ENCODE measurements at regions not wholly inside any gene's neighbourhood (a gene's known extent, or its start where the extent isn't known, plus 50 kb on each side); places are given as distances from the start of the nearest gene placed in this dataset.
A peak's percentile ranks its signal among the peaks of the same experiment; 100 is the strongest.

DNA sequence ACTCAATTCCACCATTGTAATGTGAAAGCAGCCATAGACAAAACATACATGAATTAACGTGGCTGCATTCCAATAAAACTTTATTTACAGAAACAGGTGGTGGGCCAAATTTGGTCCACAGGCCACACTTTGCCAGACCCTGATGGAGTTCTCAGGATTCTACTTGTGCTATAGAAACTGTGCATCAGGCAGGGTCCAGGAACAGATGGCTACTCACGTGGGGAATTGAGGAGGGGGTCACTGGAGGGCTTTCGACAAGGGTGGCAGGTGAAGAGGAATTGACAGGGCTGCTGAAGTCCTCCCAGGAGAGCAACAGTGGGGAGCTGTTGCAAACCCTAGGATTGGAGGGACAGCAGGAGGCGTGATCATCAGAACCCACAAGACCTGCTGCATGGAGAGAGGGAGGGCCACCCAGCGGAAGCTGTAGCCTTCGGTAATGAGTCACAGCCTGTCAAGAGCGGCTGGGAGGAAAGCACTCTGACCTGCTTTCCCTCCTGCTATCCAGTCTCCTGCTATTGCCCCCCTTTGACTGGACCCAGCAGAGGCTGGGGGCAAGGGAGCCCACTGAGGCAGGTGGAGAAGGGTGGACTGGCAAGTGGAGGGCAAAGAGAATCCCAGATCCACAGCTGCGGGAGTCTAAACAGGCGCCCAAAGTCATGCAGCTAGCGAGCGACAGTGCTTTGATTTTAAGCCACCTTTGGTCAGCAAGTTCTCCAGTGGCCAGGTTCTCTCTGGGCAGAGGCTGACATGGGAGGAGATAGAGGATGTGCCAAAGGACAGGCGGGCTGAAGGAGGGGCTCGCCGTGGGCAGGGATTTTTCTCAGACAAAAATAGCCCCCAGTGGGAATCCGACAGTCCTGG is 138.3 kb upstream of the SMIM23 start:
- Histone ChIP-seq H3K4me3 (ENCODE audit: low read length) (no peak overlapping the region), H3K9ac (ENCODE audit: low read depth, low read length) (no peak overlapping the region), H3K4me2 (ENCODE audit: low read length) (peak overlapping the region; percentile 53), H3K27me3 (ENCODE audit: control insufficient read depth, insufficient read depth, low read length) (peaks cover 17% of the 10 kb centered on the region), H3K36me3 (ENCODE audit: insufficient read depth, low read length) (no peaks in the 10 kb centered on the region), H3K4me1 (ENCODE audit: control insufficient read depth, insufficient read depth, low read length) (peaks cover 5% of the 10 kb centered on the region), H3K9me3 (replicated peaks; ENCODE audit: low read length) (no peaks in the 10 kb centered on the region)

DNA sequence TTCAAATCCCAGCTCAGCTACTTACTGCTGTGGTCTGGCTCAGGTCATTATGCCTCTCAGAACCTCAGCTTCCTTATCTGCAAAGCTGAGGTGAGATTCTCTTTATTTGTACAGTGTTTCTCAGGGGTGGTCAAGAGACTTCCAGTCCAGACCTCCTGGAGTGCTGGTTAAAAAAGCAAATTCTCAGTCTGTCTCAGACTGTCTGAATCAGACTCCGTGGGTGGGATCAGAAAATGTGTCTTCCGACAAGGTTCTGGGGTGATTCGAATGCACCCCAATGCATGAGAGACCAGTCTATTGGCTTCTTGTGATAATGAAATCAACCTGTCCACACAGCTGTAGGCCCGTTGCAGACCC is 137.7 kb upstream of the SMIM23 start:
- Histone ChIP-seq H3K4me3 (ENCODE audit: low read length) (no peak overlapping the region), H3K9me3 (replicated peaks; ENCODE audit: low read length) (no peaks in the 10 kb centered on the region), H3K9ac (ENCODE audit: low read depth, low read length) (no peak overlapping the region), H3K4me1 (ENCODE audit: control insufficient read depth, insufficient read depth, low read length) (peaks cover 5% of the 10 kb centered on the region), H3K36me3 (ENCODE audit: insufficient read depth, low read length) (no peaks in the 10 kb centered on the region), H3K27me3 (ENCODE audit: control insufficient read depth, insufficient read depth, low read length) (peaks cover 16% of the 10 kb centered on the region), H3K4me2 (ENCODE audit: low read length) (peak overlapping the region; percentile 53)

DNA sequence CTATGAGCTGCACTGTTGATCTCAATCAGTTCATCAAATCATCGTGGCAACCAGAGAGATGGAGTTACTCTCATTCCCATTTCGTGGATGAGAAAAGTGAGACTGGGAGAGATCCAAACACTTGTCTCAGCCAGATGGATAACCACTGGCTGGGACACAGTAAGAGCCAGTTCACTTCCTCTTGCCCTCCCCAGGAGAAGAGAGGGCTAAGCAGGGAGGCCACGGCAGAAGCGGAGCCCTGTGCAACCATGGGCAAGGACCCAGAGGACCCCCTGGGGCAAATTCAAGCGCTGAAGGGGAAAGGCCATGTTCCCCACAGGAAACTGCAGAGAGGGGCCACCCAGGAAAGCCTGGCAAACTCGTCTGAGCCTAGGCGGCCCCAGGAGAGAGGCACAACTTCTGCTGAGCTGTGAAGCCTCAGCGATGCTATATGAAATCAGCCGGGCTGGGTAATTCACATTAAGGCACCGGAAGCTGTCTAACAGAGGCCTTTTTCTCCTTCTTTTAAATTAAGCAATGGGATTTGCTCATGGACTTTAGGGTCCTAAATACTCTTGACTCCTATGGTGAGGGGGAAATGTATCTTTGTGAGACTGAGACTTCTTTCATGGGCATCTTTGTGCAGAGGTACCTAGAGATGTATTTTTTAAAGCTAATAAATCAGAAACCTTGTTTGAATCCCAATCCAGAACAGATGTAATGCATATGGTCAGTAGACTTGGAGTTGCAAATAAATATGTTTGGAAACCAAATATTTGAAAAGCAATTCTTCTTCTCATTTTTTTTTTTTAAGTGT is 137.1 kb upstream of the SMIM23 start:
- H3K9ac ChIP-seq (ENCODE audit: low read depth, low read length), result no peak overlapping the region
- no peak overlapping the region for H3K4me2 ChIP-seq (ENCODE audit: low read length)
- H3K27me3 ChIP-seq (ENCODE audit: control insufficient read depth, insufficient read depth, low read length), result peaks cover 16% of the 10 kb centered on the region
- no peaks in the 10 kb centered on the region for H3K9me3 ChIP-seq (replicated peaks; ENCODE audit: low read length)
- H3K4me3 ChIP-seq (ENCODE audit: low read length), result no peak overlapping the region
- peaks cover 5% of the 10 kb centered on the region for H3K4me1 ChIP-seq (ENCODE audit: control insufficient read depth, insufficient read depth, low read length)
- no peaks in the 10 kb centered on the region for H3K36me3 ChIP-seq (ENCODE audit: insufficient read depth, low read length)

GRCh38 chr5:171649075-171649401 is 136.6 kb upstream of the SMIM23 start:
- Histone ChIP-seq H3K9me3 (replicated peaks; ENCODE audit: low read length) (no peaks in the 10 kb centered on the region), H3K36me3 (ENCODE audit: insufficient read depth, low read length) (no peaks in the 10 kb centered on the region), H3K9ac (ENCODE audit: low read depth, low read length) (no peak overlapping the region), H3K4me3 (ENCODE audit: low read length) (no peak overlapping the region), H3K27me3 (ENCODE audit: control insufficient read depth, insufficient read depth, low read length) (peaks cover 15% of the 10 kb centered on the region), H3K4me2 (ENCODE audit: low read length) (no peak overlapping the region), H3K4me1 (ENCODE audit: control insufficient read depth, insufficient read depth, low read length) (peaks cover 5% of the 10 kb centered on the region)

GRCh38 chr5:171650597-171650996 is 135.0 kb upstream of the SMIM23 start:
- Histone ChIP-seq H3K4me2 (ENCODE audit: low read length) (no peak overlapping the region), H3K4me3 (ENCODE audit: low read length) (no peak overlapping the region), H3K36me3 (ENCODE audit: insufficient read depth, low read length) (no peaks in the 10 kb centered on the region), H3K9ac (ENCODE audit: low read depth, low read length) (no peak overlapping the region), H3K9me3 (replicated peaks; ENCODE audit: low read length) (no peaks in the 10 kb centered on the region), H3K27me3 (ENCODE audit: control insufficient read depth, insufficient read depth, low read length) (peaks cover 8% of the 10 kb centered on the region), H3K4me1 (ENCODE audit: control insufficient read depth, insufficient read depth, low read length) (peaks cover 5% of the 10 kb centered on the region)

GRCh38 chr5:171651102-171651501 is 134.5 kb upstream of the SMIM23 start:
- Histone ChIP-seq H3K36me3 (ENCODE audit: insufficient read depth, low read length) (no peaks in the 10 kb centered on the region), H3K4me1 (ENCODE audit: control insufficient read depth, insufficient read depth, low read length) (peaks cover 5% of the 10 kb centered on the region)

DNA sequence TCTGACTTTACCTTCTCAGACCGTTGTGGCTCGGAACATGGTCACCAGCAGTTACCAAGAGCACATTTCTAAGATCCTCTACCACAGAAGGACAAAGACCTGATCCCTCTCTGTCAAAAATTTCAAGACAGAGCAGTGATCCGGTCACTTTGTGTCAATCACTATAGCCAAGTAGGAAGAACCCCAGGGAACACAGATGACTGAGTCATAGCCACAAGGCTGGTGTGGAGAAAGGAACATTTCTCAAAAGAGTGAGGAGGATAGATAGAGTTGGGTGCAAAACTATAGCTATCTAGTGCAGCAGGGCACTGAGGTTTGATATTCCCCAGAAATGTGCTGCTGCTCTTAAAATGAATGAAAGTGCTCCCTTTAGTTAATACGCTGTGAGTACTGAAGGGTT is 130.7 kb upstream of the SMIM23 start:
- Histone ChIP-seq H3K4me3 (ENCODE audit: low read length) (no peak overlapping the region), H3K4me1 (ENCODE audit: control insufficient read depth, insufficient read depth, low read length) (no peaks in the 10 kb centered on the region), H3K36me3 (ENCODE audit: insufficient read depth, low read length) (no peaks in the 10 kb centered on the region), H3K9me3 (replicated peaks; ENCODE audit: low read length) (no peaks in the 10 kb centered on the region), H3K27me3 (ENCODE audit: control insufficient read depth, insufficient read depth, low read length) (peaks cover 10% of the 10 kb centered on the region), H3K9ac (ENCODE audit: low read depth, low read length) (no peak overlapping the region), H3K4me2 (ENCODE audit: low read length) (no peak overlapping the region)

More at GRCh38 chr5:171651102-171651501, 134.5 kb upstream of the SMIM23 start:
- Histone ChIP-seq H3K9me3 (replicated peaks; ENCODE audit: low read length) (no peaks in the 10 kb centered on the region), H3K27me3 (ENCODE audit: control insufficient read depth, insufficient read depth, low read length) (peaks cover 5% of the 10 kb centered on the region), H3K4me3 (ENCODE audit: low read length) (no peak overlapping the region), H3K4me2 (ENCODE audit: low read length) (no peak overlapping the region), H3K9ac (ENCODE audit: low read depth, low read length) (no peak overlapping the region)

- Histone ChIP-seq H3K4me2 (ENCODE audit: low read length) (no peak overlapping the region), H3K36me3 (ENCODE audit: insufficient read depth, low read length) (no peaks in the 10 kb centered on the region), H3K27me3 (ENCODE audit: control insufficient read depth, insufficient read depth, low read length) (peaks cover 10% of the 10 kb centered on the region), H3K9me3 (replicated peaks; ENCODE audit: low read length) (no peaks in the 10 kb centered on the region), H3K4me3 (ENCODE audit: low read length) (no peak overlapping the region), H3K4me1 (ENCODE audit: control insufficient read depth, insufficient read depth, low read length) (no peaks in the 10 kb centered on the region), H3K9ac (ENCODE audit: low read depth, low read length) (no peak overlapping the region)
Measured at GRCh38 chr5:171657473-171657872, 128.1 kb upstream of the SMIM23 start.

GRCh38 chr5:171659896-171660295 is 125.7 kb upstream of the SMIM23 start:
- H3K27me3 ChIP-seq (ENCODE audit: control insufficient read depth, insufficient read depth, low read length), result peaks cover 12% of the 10 kb centered on the region
- no peaks in the 10 kb centered on the region for H3K4me1 ChIP-seq (ENCODE audit: control insufficient read depth, insufficient read depth, low read length)
- H3K9me3 ChIP-seq (replicated peaks; ENCODE audit: low read length), result no peaks in the 10 kb centered on the region
- no peaks in the 10 kb centered on the region for H3K36me3 ChIP-seq (ENCODE audit: insufficient read depth, low read length)
- H3K9ac ChIP-seq (ENCODE audit: low read depth, low read length), result no peak overlapping the region
- no peak overlapping the region for H3K4me2 ChIP-seq (ENCODE audit: low read length)
- H3K4me3 ChIP-seq (ENCODE audit: low read length), result no peak overlapping the region

- no peaks in the 10 kb centered on the region for H3K36me3 ChIP-seq (ENCODE audit: insufficient read depth, low read length)
- H3K4me3 ChIP-seq (ENCODE audit: low read length), result no peak overlapping the region
- no peak overlapping the region for H3K9ac ChIP-seq (ENCODE audit: low read depth, low read length)
- H3K9me3 ChIP-seq (replicated peaks; ENCODE audit: low read length), result no peaks in the 10 kb centered on the region
- peaks cover 15% of the 10 kb centered on the region for H3K27me3 ChIP-seq (ENCODE audit: control insufficient read depth, insufficient read depth, low read length)
- no peaks in the 10 kb centered on the region for H3K4me1 ChIP-seq (ENCODE audit: control insufficient read depth, insufficient read depth, low read length)
- no peak overlapping the region for H3K4me2 ChIP-seq (ENCODE audit: low read length)
Measured at GRCh38 chr5:171660434-171660833, 125.2 kb upstream of the SMIM23 start.

DNA sequence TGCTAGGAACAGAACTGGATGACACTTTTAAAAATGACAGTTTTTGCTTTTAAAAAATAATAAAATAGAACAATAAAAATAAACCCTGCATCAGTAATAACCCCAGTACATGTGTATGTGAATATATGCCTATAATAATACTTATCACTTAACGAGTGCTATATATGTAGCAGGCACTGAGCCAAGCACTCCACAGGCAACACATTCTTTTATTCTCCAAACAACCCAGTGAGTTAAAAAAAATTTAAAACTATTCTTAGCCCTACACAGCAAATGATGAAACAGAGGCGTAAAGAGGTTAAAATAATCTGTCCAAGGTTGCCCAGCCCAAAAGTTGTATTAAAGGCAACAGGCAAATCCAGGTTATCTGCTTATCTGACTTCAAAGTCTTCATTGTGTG is 124.5 kb upstream of the SMIM23 start:
- no peak overlapping the region for H3K9ac ChIP-seq (ENCODE audit: low read depth, low read length)
- H3K9me3 ChIP-seq (replicated peaks; ENCODE audit: low read length), result no peaks in the 10 kb centered on the region
- H3K4me1 ChIP-seq (ENCODE audit: control insufficient read depth, insufficient read depth, low read length), result no peaks in the 10 kb centered on the region
- no peak overlapping the region for H3K4me3 ChIP-seq (ENCODE audit: low read length)
- no peak overlapping the region for H3K4me2 ChIP-seq (ENCODE audit: low read length)
- H3K36me3 ChIP-seq (ENCODE audit: insufficient read depth, low read length), result no peaks in the 10 kb centered on the region
- H3K27me3 ChIP-seq (ENCODE audit: control insufficient read depth, insufficient read depth, low read length), result peaks cover 17% of the 10 kb centered on the region
